SK-N-SH treated with all-trans-retinoic acid at 6 μM for 48 hours (cell line): ENCODE measurements at regions not wholly inside any gene's neighbourhood (a gene's known extent, or its start where the extent isn't known, plus 50 kb on each side); places are given as distances from the start of the nearest gene placed in this dataset.

Source experiments
- CSDC2 ChIP-seq: fragments of 250-450 bp; sonication (Bioruptor Pico); IDR thresholded peaks from 2 replicates; pipeline ENCODE4 v1.5.0; 2020; ENCODE audit warnings: mild to moderate bottlenecking, moderate library complexity
- ZFP3 ChIP-seq: fragments of 250-450 bp; sonication (Bioruptor Pico); IDR thresholded peaks from 2 replicates; pipeline ENCODE4 v1.5.0; 2020; ENCODE audit warnings: mild to moderate bottlenecking, moderate library complexity
- ZFP30 ChIP-seq: fragments of 450-650 bp; formaldehyde crosslinking; IDR thresholded peaks from 2 replicates; pipeline ENCODE4 v1.5.0; 2022; ENCODE audit warnings: mild to moderate bottlenecking, moderate library complexity
- ZNF565 ChIP-seq: fragments of 450-650 bp; formaldehyde crosslinking; conservative IDR thresholded peaks from 2 replicates; pipeline ENCODE4 v1.5.0; 2020; ENCODE audit warnings: low read depth, mild to moderate bottlenecking, moderate library complexity
- TF ChIP-seq, protein P1 (sequence below): fragments of 250-450 bp; sonication (Bioruptor Pico); IDR thresholded peaks from 2 replicates; pipeline ENCODE4 v1.5.1; 2020; ENCODE audit warnings: low read depth, mild to moderate bottlenecking, moderate library complexity
- TF ChIP-seq, protein P2 (sequence below): fragments of 250-450 bp; sonication (Bioruptor Pico); IDR thresholded peaks from 2 replicates; pipeline ENCODE4 v1.8.0; 2020; ENCODE audit warnings: mild to moderate bottlenecking, moderate library complexity, borderline replicate concordance

DNA sequence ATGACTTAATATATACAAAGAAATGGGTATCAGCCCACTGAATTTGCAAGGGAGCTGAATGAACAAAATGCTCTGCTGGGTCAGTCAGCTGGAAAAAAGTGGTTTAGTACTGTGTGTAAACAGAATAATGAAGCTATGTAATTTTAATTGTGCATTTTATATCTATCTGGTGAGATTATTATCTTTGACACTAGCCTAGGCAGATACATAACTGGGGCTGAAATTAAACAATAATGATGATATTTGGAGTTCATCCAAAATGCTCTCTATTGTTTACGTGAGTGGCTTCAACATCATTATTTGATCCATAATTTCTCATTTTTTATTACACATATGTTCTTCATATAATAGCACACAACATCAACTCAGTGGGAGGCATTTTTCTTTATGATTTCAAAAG is 208.5 kb upstream of the SNX7 start:
- TF ChIP-seq CSDC2 (CRISPR knock-in tag): no peak
- no peak for TF ChIP-seq ZNF565 (CRISPR knock-in tag)
- TF ChIP-seq, protein P1, sequence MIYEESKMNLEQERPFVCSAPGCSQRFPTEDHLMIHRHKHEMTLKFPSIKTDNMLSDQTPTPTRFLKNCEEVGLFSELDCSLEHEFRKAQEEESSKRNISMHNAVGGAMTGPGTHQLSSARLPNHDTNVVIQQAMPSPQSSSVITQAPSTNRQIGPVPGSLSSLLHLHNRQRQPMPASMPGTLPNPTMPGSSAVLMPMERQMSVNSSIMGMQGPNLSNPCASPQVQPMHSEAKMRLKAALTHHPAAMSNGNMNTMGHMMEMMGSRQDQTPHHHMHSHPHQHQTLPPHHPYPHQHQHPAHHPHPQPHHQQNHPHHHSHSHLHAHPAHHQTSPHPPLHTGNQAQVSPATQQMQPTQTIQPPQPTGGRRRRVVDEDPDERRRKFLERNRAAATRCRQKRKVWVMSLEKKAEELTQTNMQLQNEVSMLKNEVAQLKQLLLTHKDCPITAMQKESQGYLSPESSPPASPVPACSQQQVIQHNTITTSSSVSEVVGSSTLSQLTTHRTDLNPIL (CRISPR knock-in tag): no peak
- TF ChIP-seq, protein P2, sequence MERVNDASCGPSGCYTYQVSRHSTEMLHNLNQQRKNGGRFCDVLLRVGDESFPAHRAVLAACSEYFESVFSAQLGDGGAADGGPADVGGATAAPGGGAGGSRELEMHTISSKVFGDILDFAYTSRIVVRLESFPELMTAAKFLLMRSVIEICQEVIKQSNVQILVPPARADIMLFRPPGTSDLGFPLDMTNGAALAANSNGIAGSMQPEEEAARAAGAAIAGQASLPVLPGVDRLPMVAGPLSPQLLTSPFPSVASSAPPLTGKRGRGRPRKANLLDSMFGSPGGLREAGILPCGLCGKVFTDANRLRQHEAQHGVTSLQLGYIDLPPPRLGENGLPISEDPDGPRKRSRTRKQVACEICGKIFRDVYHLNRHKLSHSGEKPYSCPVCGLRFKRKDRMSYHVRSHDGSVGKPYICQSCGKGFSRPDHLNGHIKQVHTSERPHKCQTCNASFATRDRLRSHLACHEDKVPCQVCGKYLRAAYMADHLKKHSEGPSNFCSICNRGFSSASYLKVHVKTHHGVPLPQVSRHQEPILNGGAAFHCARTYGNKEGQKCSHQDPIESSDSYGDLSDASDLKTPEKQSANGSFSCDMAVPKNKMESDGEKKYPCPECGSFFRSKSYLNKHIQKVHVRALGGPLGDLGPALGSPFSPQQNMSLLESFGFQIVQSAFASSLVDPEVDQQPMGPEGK (CRISPR knock-in tag): no peak
- no peak for TF ChIP-seq ZFP3
- TF ChIP-seq ZFP30 (CRISPR knock-in tag): no peak
